ENCODE measurements at regions not wholly inside any gene's neighbourhood (a gene's known extent, or its start where the extent isn't known, plus 50 kb on each side); places are given as distances from the start of the nearest gene placed in this dataset.

DNA sequence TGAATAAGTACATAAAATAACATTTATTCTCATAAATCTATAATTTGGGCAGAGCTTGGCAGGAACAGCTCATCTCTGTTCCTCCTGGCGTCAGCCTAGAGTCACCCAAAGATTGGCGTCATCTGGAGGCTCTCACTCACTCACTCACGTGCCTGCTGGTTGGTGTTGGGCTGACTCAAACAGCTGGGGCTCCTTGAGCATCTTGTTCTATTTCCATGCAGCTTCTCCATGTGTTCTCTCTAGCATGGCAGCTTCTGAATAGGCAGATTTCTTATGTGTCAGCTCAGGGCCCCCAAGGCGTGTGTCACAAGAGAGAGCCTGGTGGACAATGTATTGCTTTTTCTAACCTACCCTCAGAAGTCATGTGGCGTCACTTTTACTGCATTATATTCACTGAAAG, 70.6 kb upstream of the RAB3GAP2 start:
- Histone ChIP-seq H3F3A (ENCODE audit: control insufficient read depth, insufficient read depth) (no peaks in the 10 kb centered on the region), H3K9me3 (ENCODE audit: control insufficient read depth, insufficient read depth, low read length) (no peaks in the 10 kb centered on the region), H3K4me2 (ENCODE audit: low read length) (no peak overlapping the region), H3K79me2 (ENCODE audit: control insufficient read depth, low read length) (no peaks in the 10 kb centered on the region), H3K27me3 (ENCODE audit: control insufficient read depth, low read length) (peaks cover 4% of the 10 kb centered on the region), H3K27ac (ENCODE audit: low read depth, low read length) (no peak overlapping the region), H3K9me2 (replicated peaks; ENCODE audit: control insufficient read depth, low read length) (no peaks in the 10 kb centered on the region), H3K4me3 (ENCODE audit: low read length) (no peak overlapping the region), H4K20me1 (ENCODE audit: control insufficient read depth, insufficient read depth, low read depth, low read length) (no peaks in the 10 kb centered on the region), H3K4me1 (ENCODE audit: control insufficient read depth, low read length) (no peaks in the 10 kb centered on the region), H3K36me3 (ENCODE audit: control insufficient read depth, low read length) (no peaks in the 10 kb centered on the region)
- TF ChIP-seq EZH2phosphoT487 (IDR thresholded peaks at IDR 0.05; ENCODE audit: borderline replicate concordance, low read length) (no peak), CTCF (IDR thresholded peaks at IDR 0.05; ENCODE audit: low read depth, low read length, poor library complexity, severe bottlenecking) (no peak)

- Histone ChIP-seq H3F3A (ENCODE audit: control insufficient read depth, insufficient read depth) (no peaks in the 10 kb centered on the region), H4K20me1 (ENCODE audit: control insufficient read depth, insufficient read depth, low read depth, low read length) (no peaks in the 10 kb centered on the region), H3K9me2 (replicated peaks; ENCODE audit: control insufficient read depth, low read length) (no peaks in the 10 kb centered on the region), H3K4me3 (ENCODE audit: low read length) (no peak overlapping the region), H3K9me3 (ENCODE audit: control insufficient read depth, insufficient read depth, low read length) (no peaks in the 10 kb centered on the region), H3K36me3 (ENCODE audit: control insufficient read depth, low read length) (no peaks in the 10 kb centered on the region), H3K27me3 (ENCODE audit: control insufficient read depth, low read length) (no peaks in the 10 kb centered on the region; the same call in 1 of the 2 replicates), H3K27ac (ENCODE audit: low read depth, low read length) (no peak overlapping the region), H3K4me2 (ENCODE audit: low read length) (no peak overlapping the region), H3K79me2 (ENCODE audit: control insufficient read depth, low read length) (no peaks in the 10 kb centered on the region), H3K4me1 (ENCODE audit: control insufficient read depth, low read length) (peaks cover 9% of the 10 kb centered on the region)
- TF ChIP-seq EZH2phosphoT487 (IDR thresholded peaks at IDR 0.05; ENCODE audit: borderline replicate concordance, low read length), result no peak
- TF ChIP-seq CTCF (IDR thresholded peaks at IDR 0.05; ENCODE audit: low read depth, low read length, poor library complexity, severe bottlenecking), result no peak
Measured at GRCh38 chr1:220341126-220341525, 68.9 kb upstream of the RAB3GAP2 start.

- H3F3A ChIP-seq (ENCODE audit: control insufficient read depth, insufficient read depth), result no peaks in the 10 kb centered on the region
- H3K36me3 ChIP-seq (ENCODE audit: control insufficient read depth, low read length), result no peaks in the 10 kb centered on the region
- H3K27ac ChIP-seq (ENCODE audit: low read depth, low read length), result no peak overlapping the region
- H3K27me3 ChIP-seq (ENCODE audit: control insufficient read depth, low read length), result no peaks in the 10 kb centered on the region
- peaks cover 9% of the 10 kb centered on the region for H3K4me1 ChIP-seq (ENCODE audit: control insufficient read depth, low read length)
- H3K4me3 ChIP-seq (ENCODE audit: low read length), result no peak overlapping the region
- TF ChIP-seq EZH2phosphoT487 (IDR thresholded peaks at IDR 0.05; ENCODE audit: borderline replicate concordance, low read length) (no peak), CTCF (IDR thresholded peaks at IDR 0.05; ENCODE audit: low read depth, low read length, poor library complexity, severe bottlenecking) (no peak)
- H3K4me2 ChIP-seq (ENCODE audit: low read length), result no peak overlapping the region
- H3K9me2 ChIP-seq (replicated peaks; ENCODE audit: control insufficient read depth, low read length), result no peaks in the 10 kb centered on the region
- H3K79me2 ChIP-seq (ENCODE audit: control insufficient read depth, low read length), result no peaks in the 10 kb centered on the region
- H4K20me1 ChIP-seq (ENCODE audit: control insufficient read depth, insufficient read depth, low read depth, low read length), result no peaks in the 10 kb centered on the region
- H3K9me3 ChIP-seq (ENCODE audit: control insufficient read depth, insufficient read depth, low read length), result no peaks in the 10 kb centered on the region
Measured at GRCh38 chr1:220339581-220339980, 67.3 kb upstream of the RAB3GAP2 start.

DNA sequence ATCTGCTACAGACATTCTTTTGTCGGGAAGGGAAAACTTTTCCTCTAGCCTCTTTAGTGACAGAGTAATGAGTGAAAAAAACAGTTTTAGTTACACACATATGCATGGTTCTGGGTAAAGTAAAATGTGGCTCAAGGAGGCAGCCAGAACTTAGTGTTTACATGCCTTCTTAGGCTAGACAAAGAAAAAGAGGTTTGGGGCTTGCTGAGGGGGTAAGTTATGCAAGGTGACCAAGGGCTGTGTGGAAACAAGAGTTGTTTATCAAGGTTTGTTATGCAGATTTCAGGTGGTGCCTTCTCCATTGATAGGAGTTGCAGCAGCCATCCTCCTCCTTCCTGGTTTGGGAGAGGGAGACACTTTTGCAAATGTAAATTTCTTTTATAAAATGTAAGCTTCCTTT, 66.5 kb upstream of the RAB3GAP2 start:
- H3F3A ChIP-seq (ENCODE audit: control insufficient read depth, insufficient read depth), result no peaks in the 10 kb centered on the region
- no peaks in the 10 kb centered on the region for H3K9me3 ChIP-seq (ENCODE audit: control insufficient read depth, insufficient read depth, low read length)
- no peak overlapping the region for H3K4me2 ChIP-seq (ENCODE audit: low read length)
- no peaks in the 10 kb centered on the region for H4K20me1 ChIP-seq (ENCODE audit: control insufficient read depth, insufficient read depth, low read depth, low read length)
- H3K4me3 ChIP-seq (ENCODE audit: low read length), result no peak overlapping the region
- H3K79me2 ChIP-seq (ENCODE audit: control insufficient read depth, low read length), result no peaks in the 10 kb centered on the region
- no peak for TF ChIP-seq CTCF (IDR thresholded peaks at IDR 0.05; ENCODE audit: low read depth, low read length, poor library complexity, severe bottlenecking)
- no peak for TF ChIP-seq EZH2phosphoT487 (IDR thresholded peaks at IDR 0.05; ENCODE audit: borderline replicate concordance, low read length)
- H3K27me3 ChIP-seq (ENCODE audit: control insufficient read depth, low read length), result no peaks in the 10 kb centered on the region
- H3K36me3 ChIP-seq (ENCODE audit: control insufficient read depth, low read length), result no peaks in the 10 kb centered on the region
- H3K9me2 ChIP-seq (replicated peaks; ENCODE audit: control insufficient read depth, low read length), result no peaks in the 10 kb centered on the region
- no peak overlapping the region for H3K27ac ChIP-seq (ENCODE audit: low read depth, low read length)
- peaks cover 9% of the 10 kb centered on the region for H3K4me1 ChIP-seq (ENCODE audit: control insufficient read depth, low read length)

Data from DOHH2 (cell line).